B cell (primary cell): ENCODE measurements at regions not wholly inside any gene's neighbourhood (a gene's known extent, or its start where the extent isn't known, plus 50 kb on each side); places are given as distances from the start of the nearest gene placed in this dataset.

ENCODE experiments used
- ATAC-seq: fragments of 200-7000 bp; cut with Tn5 transposase; one replicate; pipeline ENCODE4 v1.10.0; 2021; ENCODE audit warnings: low read depth, mild to moderate bottlenecking, moderate number of reproducible peaks, moderate library complexity
- CTCF ChIA-PET: fragments of 350-600 bp; sonication (Branson Sonifier 250); formaldehyde crosslinking; loops from one replicate; lab custom pipeline; 2021; ENCODE audit warnings: antibody characterized with exemption, inconsistent platforms; lab: Charles Lee
- POLR2A ChIA-PET: fragments of 350-600 bp; sonication (Branson Sonifier 250); formaldehyde crosslinking; loops from one replicate; lab custom pipeline; 2021; ENCODE audit warnings: antibody characterized with exemption; lab: Charles Lee
- DNase-seq: peaks from one replicate; pipeline ENCODE4 v3.0.0; 2013
- H2AFZ ChIP-seq: 2 replicates; pipeline ENCODE4 v1.6.1; 2012; ENCODE audit warnings: mild to moderate bottlenecking, low read depth, low read length; ENCODE audit not compliant: insufficient read depth, poor library complexity, severe bottlenecking
- H3K27ac ChIP-seq, 2 donors: 1 replicate in 1 of 2; 2 replicates in 1 of 2; pipeline ENCODE4 v1.5.1; 2012 to 2013; ENCODE audit warnings: low read length in 2 of 2, mild to moderate bottlenecking in 2 of 2, moderate library complexity in 1 of 2
- H3K27me3 ChIP-seq, 4 experiments: fragments of 200-600 bp in 1 of 4; sonication (generic) in 1 of 4; replicated peaks in 1 of 4; 1 replicate in 2 of 4; 2 replicates in 2 of 4; pipeline versions ENCODE4 v1.6.1 to v1.7.0; 2013 to 2016; ENCODE audit warnings: low read length in 3 of 4, mild to moderate bottlenecking in 2 of 4, mixed read lengths in 1 of 4, moderate library complexity in 1 of 4; ENCODE audit not compliant: insufficient read depth in 4 of 4, control insufficient read depth in 3 of 4; ENCODE audit errors: control extremely low read depth in 1 of 4
- H3K36me3 ChIP-seq, 2 experiments: replicated peaks in 1 of 2; 1 replicate in 1 of 2; 2 replicates in 1 of 2; pipeline versions ENCODE4 v1.6.1 to v1.7.1; 2013; ENCODE audit warnings: low read length in 1 of 2; ENCODE audit not compliant: insufficient read depth in 2 of 2, control insufficient read depth in 1 of 2; ENCODE audit errors: control extremely low read depth in 1 of 2, extremely low read depth in 1 of 2
- H3K4me1 ChIP-seq, 2 donors: fragments of 200-600 bp in 1 of 2; sonication (generic) in 1 of 2; 1 replicate in 1 of 2; 2 replicates in 1 of 2; pipeline versions ENCODE4 v1.5.1 to v1.6.1; 2013 to 2017; ENCODE audit warnings: low read length in 2 of 2; ENCODE audit not compliant: control insufficient read depth in 2 of 2, insufficient read depth in 2 of 2
- H3K4me2 ChIP-seq: replicated peaks from 2 replicates; pipeline ENCODE3; 2012; ENCODE audit warnings: mild to moderate bottlenecking, low read depth, low read length; ENCODE audit not compliant: poor library complexity, severe bottlenecking
- H3K4me3 ChIP-seq, 5 experiments: fragments of 200-600 bp in 1 of 5; sonication (generic) in 1 of 5; 1 replicate in 3 of 5; 2 replicates in 2 of 5; pipeline versions ENCODE4 v1.5.1 to v1.7.0; 2011 to 2016; ENCODE audit warnings: low read length in 4 of 5, mild to moderate bottlenecking in 4 of 5, low read depth in 2 of 5, control low read depth in 1 of 5, moderate library complexity in 1 of 5; ENCODE audit not compliant: insufficient read depth in 1 of 5; ENCODE audit errors: control extremely low read depth in 1 of 5, extremely low read depth in 1 of 5
- H3K79me2 ChIP-seq: fragments of 200-600 bp; sonication (generic); one replicate; pipeline ENCODE4 v1.6.0; 2016; ENCODE audit warnings: low read length; ENCODE audit not compliant: control insufficient read depth, insufficient read depth
- H3K9ac ChIP-seq: fragments of 200-600 bp; sonication (generic); 2 replicates; pipeline ENCODE4 v1.6.1; 2017; ENCODE audit warnings: mild to moderate bottlenecking, low read length, moderate library complexity
- H3K9me3 ChIP-seq, 3 donors: one replicate each; pipeline versions ENCODE4 v1.6.1 to v1.7.1; 2013; ENCODE audit warnings: low read length in 2 of 3; ENCODE audit not compliant: control insufficient read depth in 2 of 3, insufficient read depth in 1 of 3; ENCODE audit errors: control extremely low read depth in 1 of 3
- H4K20me1 ChIP-seq: 2 replicates; pipeline ENCODE4 v1.6.0; 2012; ENCODE audit warnings: mild to moderate bottlenecking, low read length; ENCODE audit not compliant: insufficient read depth, control insufficient read depth, poor library complexity, severe bottlenecking
- H3K27ac Mint-ChIP-seq: one replicate; pipeline ENCODE4 v1.8.0; 2021; ENCODE audit warnings: mixed read lengths
- H3K27me3 Mint-ChIP-seq: one replicate; pipeline ENCODE4 v1.8.0; 2021; ENCODE audit warnings: mixed read lengths
- H3K4me1 Mint-ChIP-seq: one replicate; pipeline ENCODE4 v1.8.0; 2021; ENCODE audit warnings: mixed read lengths
- H3K4me3 Mint-ChIP-seq: one replicate; pipeline ENCODE4 v1.8.0; 2021; ENCODE audit warnings: mixed read lengths
- H3K9me3 Mint-ChIP-seq: one replicate; pipeline ENCODE4 v1.8.0; 2022; ENCODE audit warnings: mixed read lengths; ENCODE audit not compliant: insufficient read depth
- CTCF ChIP-seq: fragments of 200-600 bp; IDR thresholded peaks from one replicate; pipeline ENCODE4 v1.8.0; 2022; ENCODE audit warnings: antibody characterized with exemption, mild to moderate bottlenecking
- EZH2 ChIP-seq: IDR thresholded peaks from 2 replicates; pipeline ENCODE4 v1.6.1; 2012; ENCODE audit warnings: borderline replicate concordance, low read depth, mild to moderate bottlenecking, moderate library complexity, low read length; ENCODE audit not compliant: insufficient read depth, poor library complexity, severe bottlenecking
- WGBS: methylation state at CpG from one replicate; pipeline ENCODE4 v1.1.5; 2013; ENCODE audit warnings: missing lambda C conversion rate; ENCODE audit not compliant: insufficient coverage; 5-methylcytosine and 5-hydroxymethylcytosine counted together
- intact Hi-C: fragments of 100-400 bp; cut with micrococcal nuclease; formaldehyde crosslinking; loops from one replicate; pipeline ENCODE4 v1.10.0; 2022

- DNase-seq = no peak
- Histone ChIP-seq H3K4me1 (no peaks in the 10 kb centered on the region), H3K27me3 (no peaks in the 10 kb centered on the region), H3K27ac (no peak overlapping the region), H3K9ac (no peak overlapping the region), H3K9me3 (peaks cover 0 to 3% (median 0%) of the 10 kb centered on the region in 3 donors), H3K79me2 (no peaks in the 10 kb centered on the region), H3K36me3 (no peaks in the 10 kb centered on the region), H3K4me2 (no peak overlapping the region), H2AFZ (no peak overlapping the region), H4K20me1 (no peaks in the 10 kb centered on the region), H3K4me3 (no peak overlapping the region)
- ChIA-PET CTCF (no interaction called here), POLR2A (no interaction called here)
- no peaks in the 10 kb centered on the region for H3K4me1 Mint-ChIP-seq
- intact Hi-C loops = no loop called here
- TF ChIP-seq CTCF (no peak), EZH2 (no peak)
- H3K4me3 Mint-ChIP-seq = no peak overlapping the region
- no peak for ATAC-seq
- H3K27ac Mint-ChIP-seq = no peak overlapping the region
- no peaks in the 10 kb centered on the region for H3K27me3 Mint-ChIP-seq
- H3K9me3 Mint-ChIP-seq = peaks cover 7% of the 10 kb centered on the region
- WGBS = no CpG with 5 or more reads among the region's 4 CpGs
Measured at GRCh38 chr3:118593277-118593670, 441.4 kb downstream of the IGSF11 start.

- Histone ChIP-seq H3K36me3 (no peaks in the 10 kb centered on the region), H4K20me1 (no peaks in the 10 kb centered on the region), H3K27me3 (no peaks in the 10 kb centered on the region), H3K9ac (no peak overlapping the region), H2AFZ (no peak overlapping the region), H3K4me2 (no peak overlapping the region), H3K79me2 (no peaks in the 10 kb centered on the region), H3K27ac (no peak overlapping the region), H3K4me1 (no peaks in the 10 kb centered on the region), H3K9me3 (peaks cover 0 to 3% (median 0%) of the 10 kb centered on the region in 3 donors), H3K4me3 (no peak overlapping the region)
- H3K27ac Mint-ChIP-seq = no peak overlapping the region
- ATAC-seq = no peak
- ChIA-PET POLR2A (no interaction called here), CTCF (no interaction called here)
- H3K4me3 Mint-ChIP-seq = no peak overlapping the region
- intact Hi-C loops = no loop called here
- no peak for DNase-seq
- H3K27me3 Mint-ChIP-seq = no peaks in the 10 kb centered on the region
- H3K9me3 Mint-ChIP-seq = peaks cover 7% of the 10 kb centered on the region
- H3K4me1 Mint-ChIP-seq = no peaks in the 10 kb centered on the region
- TF ChIP-seq EZH2 = no peak
- TF ChIP-seq CTCF = no peak
Measured at GRCh38 chr3:118597184-118597583, 437.5 kb downstream of the IGSF11 start.
